ENCODE measurements at regions not wholly inside any gene's neighbourhood (a gene's known extent, or its start where the extent isn't known, plus 50 kb on each side); places are given as distances from the start of the nearest gene placed in this dataset.

GRCh38 chr1:17990401-17990800 lies 117.2 kb upstream of the IGSF21 start:
- ChIA-PET POLR2A (no interaction called here), CTCF (no interaction called here)
- Histone ChIP-seq H3K27ac (ENCODE audit: low read depth in 1 of 2, low read length in 2 of 2) (no peak overlapping the region), H3K27me3 (ENCODE audit: control insufficient read depth in 1 of 2, insufficient read depth in 2 of 2, low read length in 2 of 2) (no peaks in the 10 kb centered on the region), H3K4me1 (ENCODE audit: insufficient read depth, low read length) (no peaks in the 10 kb centered on the region), H3K9me3 (ENCODE audit: control insufficient read depth in 1 of 2, insufficient read depth in 1 of 2, low read length in 2 of 2) (peaks cover 0 to 12% of the 10 kb centered on the region in 2 experiments), H3K4me3 (ENCODE audit: low read length) (no peak overlapping the region), H3K36me3 (ENCODE audit: insufficient read depth, low read length) (no peaks in the 10 kb centered on the region)
- DNase-seq (no peak), ATAC-seq (ENCODE audit: poor library complexity) (no peak)
- no peaks in the 10 kb centered on the region for H3K9me3 Mint-ChIP-seq
- H3K4me3 Mint-ChIP-seq: no peak overlapping the region
- no peaks in the 10 kb centered on the region for H3K27me3 Mint-ChIP-seq
- intact Hi-C loops (cut with DNase I, micrococcal nuclease): no loop called here
- H3K36me3 Mint-ChIP-seq (ENCODE audit: low read depth): no peaks in the 10 kb centered on the region
- no peak for TF ChIP-seq CTCF (IDR thresholded peaks at IDR 0.05)
- no peaks in the 10 kb centered on the region for H3K4me1 Mint-ChIP-seq (ENCODE audit: low read depth)
- H3K27ac Mint-ChIP-seq: no peak overlapping the region

DNA sequence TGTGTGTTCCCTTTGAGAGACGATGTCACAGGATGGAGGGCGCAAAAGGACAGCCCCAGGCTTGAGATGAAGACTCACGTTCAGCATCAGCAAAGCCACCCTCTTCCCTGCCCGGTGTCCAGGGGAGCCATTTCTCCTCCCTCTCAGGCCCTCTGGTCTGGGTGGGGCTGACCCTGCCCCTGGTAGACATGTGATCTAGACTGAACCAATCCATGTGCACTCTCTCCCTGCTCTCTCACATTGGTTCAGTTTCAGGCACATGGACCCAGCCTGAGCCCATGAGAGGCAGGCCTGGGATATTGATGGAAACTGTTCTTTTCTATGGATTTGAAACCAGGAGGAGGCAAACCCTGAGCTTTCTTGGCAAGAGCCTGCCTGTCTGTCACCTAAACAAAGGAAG lies 115.6 kb upstream of the IGSF21 start:
- H3K9me3 Mint-ChIP-seq: no peaks in the 10 kb centered on the region
- Histone ChIP-seq H3K4me3 (ENCODE audit: low read length) (no peak overlapping the region), H3K4me1 (ENCODE audit: insufficient read depth, low read length) (no peaks in the 10 kb centered on the region), H3K9me3 (ENCODE audit: control insufficient read depth in 1 of 2, insufficient read depth in 1 of 2, low read length in 2 of 2) (peaks cover 0 to 4% of the 10 kb centered on the region in 2 experiments), H3K27ac (ENCODE audit: low read depth in 1 of 2, low read length in 2 of 2) (no peak overlapping the region), H3K36me3 (ENCODE audit: insufficient read depth, low read length) (no peaks in the 10 kb centered on the region), H3K27me3 (ENCODE audit: control insufficient read depth in 1 of 2, insufficient read depth in 2 of 2, low read length in 2 of 2) (no peaks in the 10 kb centered on the region)
- H3K36me3 Mint-ChIP-seq (ENCODE audit: low read depth): no peaks in the 10 kb centered on the region
- peaks cover 14% of the 10 kb centered on the region for H3K27me3 Mint-ChIP-seq
- H3K4me3 Mint-ChIP-seq: no peak overlapping the region
- ChIA-PET POLR2A (no interaction called here), CTCF (no interaction called here)
- intact Hi-C loops (cut with DNase I, micrococcal nuclease): no loop called here
- ATAC-seq (ENCODE audit: poor library complexity): no peak
- H3K4me1 Mint-ChIP-seq (ENCODE audit: low read depth): no peaks in the 10 kb centered on the region
- no peak for DNase-seq
- no peak overlapping the region for H3K27ac Mint-ChIP-seq
- no peak for TF ChIP-seq CTCF (IDR thresholded peaks at IDR 0.05)

DNA sequence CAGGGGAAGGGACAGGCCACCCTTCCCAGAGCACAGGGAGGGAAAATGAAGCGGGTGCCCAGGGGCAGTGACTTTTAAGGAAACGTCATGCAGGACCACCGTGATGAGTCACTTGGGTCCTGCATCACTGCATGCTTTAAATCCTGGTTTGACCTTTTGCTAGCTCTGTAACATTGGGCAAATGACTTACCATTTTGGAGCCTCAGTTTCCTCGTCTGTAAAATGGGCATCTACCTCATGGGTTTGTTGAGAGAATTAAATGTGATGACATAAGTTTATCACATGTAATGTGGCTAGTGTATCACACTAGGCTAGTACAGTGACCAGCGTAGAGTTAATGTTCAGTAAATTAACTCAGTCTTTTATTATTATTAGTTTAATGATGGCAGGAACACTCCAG lies 114.8 kb upstream of the IGSF21 start:
- Histone ChIP-seq H3K27ac (ENCODE audit: low read depth in 1 of 2, low read length in 2 of 2) (no peak overlapping the region), H3K4me3 (ENCODE audit: low read length) (no peak overlapping the region), H3K36me3 (ENCODE audit: insufficient read depth, low read length) (no peaks in the 10 kb centered on the region), H3K4me1 (ENCODE audit: insufficient read depth, low read length) (no peaks in the 10 kb centered on the region), H3K9me3 (ENCODE audit: control insufficient read depth in 1 of 2, insufficient read depth in 1 of 2, low read length in 2 of 2) (peaks cover 0 to 4% of the 10 kb centered on the region in 2 experiments), H3K27me3 (ENCODE audit: control insufficient read depth in 1 of 2, insufficient read depth in 2 of 2, low read length in 2 of 2) (peaks cover 0 to 5% of the 10 kb centered on the region in 2 experiments)
- no peaks in the 10 kb centered on the region for H3K4me1 Mint-ChIP-seq (ENCODE audit: low read depth)
- peaks cover 14% of the 10 kb centered on the region for H3K27me3 Mint-ChIP-seq
- CTCF ChIA-PET: no interaction called here
- intact Hi-C loops (cut with DNase I, micrococcal nuclease): no loop called here
- H3K4me3 Mint-ChIP-seq: no peak overlapping the region
- no peak overlapping the region for H3K27ac Mint-ChIP-seq
- no peaks in the 10 kb centered on the region for H3K9me3 Mint-ChIP-seq
- POLR2A ChIA-PET: no interaction called here
- no peak for TF ChIP-seq CTCF (IDR thresholded peaks at IDR 0.05)
- DNase-seq (no peak), ATAC-seq (ENCODE audit: poor library complexity) (no peak)
- no peaks in the 10 kb centered on the region for H3K36me3 Mint-ChIP-seq (ENCODE audit: low read depth)

All from CD4-positive, alpha-beta T cell (primary cell).